ENCODE measurements at regions not wholly inside any gene's neighbourhood (a gene's known extent, or its start where the extent isn't known, plus 50 kb on each side); places are given as distances from the start of the nearest gene placed in this dataset.

DNA sequence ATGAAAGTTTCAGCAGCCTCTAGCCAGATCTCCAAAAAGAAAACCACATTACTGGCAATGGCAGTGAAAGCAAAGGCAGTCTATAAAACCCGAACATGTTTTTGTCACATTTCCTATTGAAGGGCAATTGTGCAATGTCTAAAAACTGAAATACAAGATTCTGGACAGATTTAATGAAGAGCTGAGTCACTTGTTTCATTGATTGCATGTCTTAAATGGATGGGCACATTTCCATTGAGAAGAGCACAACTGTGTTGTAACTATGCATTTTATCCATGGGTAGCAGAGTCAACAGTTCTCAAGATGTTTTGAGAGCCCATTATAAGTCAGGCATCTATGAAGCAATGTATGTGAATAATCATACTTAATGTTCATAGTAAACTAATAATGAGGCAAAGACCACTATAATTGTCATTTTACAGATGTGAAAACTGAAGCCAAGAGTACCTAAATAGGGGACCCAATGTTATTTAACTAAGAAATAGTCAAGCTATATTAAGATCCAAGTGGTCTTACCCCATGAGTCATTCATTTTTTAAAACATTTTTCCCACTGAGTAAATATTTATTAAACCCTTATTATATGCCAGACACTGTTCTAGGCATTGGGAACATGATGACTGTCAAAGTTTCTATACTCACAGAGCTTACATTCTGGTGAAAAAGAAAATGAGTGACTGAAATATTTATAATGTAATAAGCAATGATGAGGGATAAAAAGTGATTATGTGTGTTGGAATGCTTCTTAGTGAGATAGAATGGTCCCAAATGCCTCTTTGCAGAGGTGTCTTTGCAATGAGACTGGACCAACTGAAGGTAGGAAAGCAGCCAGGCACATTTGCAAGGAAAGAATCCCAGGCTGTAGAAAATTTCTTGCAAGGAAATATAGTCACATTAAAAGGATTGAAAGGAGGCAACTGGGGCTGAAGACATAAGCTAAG is 818.9 kb upstream of the ACVR2A start:
- Histone ChIP-seq H3K36me3 (ENCODE audit: insufficient read depth, low read length) (no peaks in the 10 kb centered on the region), H3K27ac (ENCODE audit: low read depth in 1 of 2, low read length in 2 of 2) (no peak overlapping the region), H3K4me1 (ENCODE audit: insufficient read depth, low read length) (no peaks in the 10 kb centered on the region), H3K9me3 (ENCODE audit: control insufficient read depth in 1 of 2, insufficient read depth in 1 of 2, low read length in 2 of 2) (peaks cover 0 to 13% of the 10 kb centered on the region in 2 experiments), H3K27me3 (ENCODE audit: control insufficient read depth in 1 of 2, insufficient read depth in 2 of 2, low read length in 2 of 2) (no peaks in the 10 kb centered on the region), H3K4me3 (ENCODE audit: low read length) (no peak overlapping the region)
- Mint-ChIP-seq H3K9me3 (peaks cover 5% of the 10 kb centered on the region), H3K27me3 (peaks cover 5% of the 10 kb centered on the region), H3K36me3 (ENCODE audit: low read depth) (no peaks in the 10 kb centered on the region), H3K4me3 (no peak overlapping the region), H3K4me1 (ENCODE audit: low read depth) (no peaks in the 10 kb centered on the region), H3K27ac (no peak overlapping the region)
- ATAC-seq (ENCODE audit: poor library complexity) (no peak), DNase-seq (no peak)
- ChIA-PET POLR2A (no interaction called here), CTCF (no interaction called here)
- intact Hi-C loops (cut with DNase I, micrococcal nuclease): no loop called here
- TF ChIP-seq, protein P1, sequence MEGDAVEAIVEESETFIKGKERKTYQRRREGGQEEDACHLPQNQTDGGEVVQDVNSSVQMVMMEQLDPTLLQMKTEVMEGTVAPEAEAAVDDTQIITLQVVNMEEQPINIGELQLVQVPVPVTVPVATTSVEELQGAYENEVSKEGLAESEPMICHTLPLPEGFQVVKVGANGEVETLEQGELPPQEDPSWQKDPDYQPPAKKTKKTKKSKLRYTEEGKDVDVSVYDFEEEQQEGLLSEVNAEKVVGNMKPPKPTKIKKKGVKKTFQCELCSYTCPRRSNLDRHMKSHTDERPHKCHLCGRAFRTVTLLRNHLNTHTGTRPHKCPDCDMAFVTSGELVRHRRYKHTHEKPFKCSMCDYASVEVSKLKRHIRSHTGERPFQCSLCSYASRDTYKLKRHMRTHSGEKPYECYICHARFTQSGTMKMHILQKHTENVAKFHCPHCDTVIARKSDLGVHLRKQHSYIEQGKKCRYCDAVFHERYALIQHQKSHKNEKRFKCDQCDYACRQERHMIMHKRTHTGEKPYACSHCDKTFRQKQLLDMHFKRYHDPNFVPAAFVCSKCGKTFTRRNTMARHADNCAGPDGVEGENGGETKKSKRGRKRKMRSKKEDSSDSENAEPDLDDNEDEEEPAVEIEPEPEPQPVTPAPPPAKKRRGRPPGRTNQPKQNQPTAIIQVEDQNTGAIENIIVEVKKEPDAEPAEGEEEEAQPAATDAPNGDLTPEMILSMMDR (IDR thresholded peaks at IDR 0.05): no peak

DNA sequence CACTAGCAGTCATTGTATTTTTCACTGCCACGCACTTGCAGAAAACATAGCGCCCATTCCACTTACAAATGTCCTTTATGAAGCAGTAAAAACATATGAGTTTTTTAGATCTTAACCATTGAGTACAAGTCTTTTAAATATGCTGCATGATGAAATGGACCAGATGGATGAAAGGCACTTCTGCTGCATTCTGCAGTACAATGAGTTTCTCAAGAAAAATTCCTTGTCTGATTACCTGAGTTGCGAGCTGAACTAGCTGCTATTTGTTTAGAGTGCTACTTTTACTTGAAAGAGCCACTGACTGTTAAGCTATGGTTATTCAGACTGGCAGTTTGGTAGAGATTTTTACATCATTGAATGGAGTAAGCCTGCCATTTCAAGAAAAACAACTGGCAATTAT is 825.5 kb upstream of the ACVR2A start:
- no peak overlapping the region for H3K27ac ChIP-seq (ENCODE audit: low read depth in 1 of 2, low read length in 2 of 2)
- peaks cover 0 to 6% of the 10 kb centered on the region in 2 experiments for H3K9me3 ChIP-seq (ENCODE audit: control insufficient read depth in 1 of 2, insufficient read depth in 1 of 2, low read length in 2 of 2)
- ATAC-seq (ENCODE audit: poor library complexity): no peak
- Mint-ChIP-seq H3K9me3 (peaks cover 5% of the 10 kb centered on the region), H3K36me3 (ENCODE audit: low read depth) (no peaks in the 10 kb centered on the region), H3K4me3 (no peak overlapping the region), H3K27ac (no peak overlapping the region), H3K27me3 (peaks cover 5% of the 10 kb centered on the region), H3K4me1 (ENCODE audit: low read depth) (no peaks in the 10 kb centered on the region)
- no peak overlapping the region for H3K4me3 ChIP-seq (ENCODE audit: low read length)
- POLR2A ChIA-PET: no interaction called here
- CTCF ChIA-PET: no interaction called here
- no peaks in the 10 kb centered on the region for H3K4me1 ChIP-seq (ENCODE audit: insufficient read depth, low read length)
- no peak for DNase-seq
- no peaks in the 10 kb centered on the region for H3K27me3 ChIP-seq (ENCODE audit: control insufficient read depth in 1 of 2, insufficient read depth in 2 of 2, low read length in 2 of 2)
- no peaks in the 10 kb centered on the region for H3K36me3 ChIP-seq (ENCODE audit: insufficient read depth, low read length)
- intact Hi-C loops (cut with DNase I, micrococcal nuclease): no loop called here
- TF ChIP-seq, protein P1 (IDR thresholded peaks at IDR 0.05): no peak

GRCh38 chr2:147017951-147018645 is 826.7 kb upstream of the ACVR2A start:
- Histone ChIP-seq H3K4me1 (ENCODE audit: insufficient read depth, low read length) (no peaks in the 10 kb centered on the region), H3K9me3 (ENCODE audit: control insufficient read depth in 1 of 2, insufficient read depth in 1 of 2, low read length in 2 of 2) (peaks cover 0 to 6% of the 10 kb centered on the region in 2 experiments), H3K27ac (ENCODE audit: low read depth in 1 of 2, low read length in 2 of 2) (no peak overlapping the region), H3K27me3 (ENCODE audit: control insufficient read depth in 1 of 2, insufficient read depth in 2 of 2, low read length in 2 of 2) (no peaks in the 10 kb centered on the region), H3K4me3 (ENCODE audit: low read length) (no peak overlapping the region), H3K36me3 (ENCODE audit: insufficient read depth, low read length) (no peaks in the 10 kb centered on the region)
- TF ChIP-seq, protein P1 (IDR thresholded peaks at IDR 0.05): no peak
- DNase-seq: no peak
- no peak for ATAC-seq (ENCODE audit: poor library complexity)
- H3K4me3 Mint-ChIP-seq: no peak overlapping the region
- H3K36me3 Mint-ChIP-seq (ENCODE audit: low read depth): no peaks in the 10 kb centered on the region
- intact Hi-C loops (cut with DNase I, micrococcal nuclease): no loop called here
- peaks cover 5% of the 10 kb centered on the region for H3K9me3 Mint-ChIP-seq
- peaks cover 5% of the 10 kb centered on the region for H3K27me3 Mint-ChIP-seq
- CTCF ChIA-PET: no interaction called here
- POLR2A ChIA-PET: no interaction called here
- H3K27ac Mint-ChIP-seq: no peak overlapping the region
- no peaks in the 10 kb centered on the region for H3K4me1 Mint-ChIP-seq (ENCODE audit: low read depth)
